ENCODE measurements at regions not wholly inside any gene's neighbourhood (a gene's known extent, or its start where the extent isn't known, plus 50 kb on each side); places are given as distances from the start of the nearest gene placed in this dataset.

GRCh38 chr18:30333310-30333709, 709.2 kb downstream of the DSC3 start:
- no peak for DNase-seq
- ChIA-PET POLR2A (no interaction called here), CTCF (no interaction called here)
- H3K36me3 Mint-ChIP-seq (ENCODE audit: low read depth), result no peaks in the 10 kb centered on the region
- no peaks in the 10 kb centered on the region for H3K4me1 Mint-ChIP-seq
- H3K27me3 Mint-ChIP-seq, result no peaks in the 10 kb centered on the region
- H3K4me3 Mint-ChIP-seq, result no peak overlapping the region
- H3K27ac Mint-ChIP-seq, result no peak overlapping the region
- peaks cover 5% of the 10 kb centered on the region for H3K9me3 Mint-ChIP-seq

- H3K36me3 Mint-ChIP-seq (ENCODE audit: low read depth), result no peaks in the 10 kb centered on the region
- H3K4me3 Mint-ChIP-seq, result no peak overlapping the region
- POLR2A ChIA-PET, result no interaction called here
- H3K27me3 Mint-ChIP-seq, result no peaks in the 10 kb centered on the region
- no peaks in the 10 kb centered on the region for H3K4me1 Mint-ChIP-seq
- DNase-seq, result no peak
- no peak overlapping the region for H3K27ac Mint-ChIP-seq
- CTCF ChIA-PET, result no interaction called here
- H3K9me3 Mint-ChIP-seq, result peaks cover 9% of the 10 kb centered on the region
Observed at GRCh38 chr18:30328839-30329238, 713.7 kb downstream of the DSC3 start.

- DNase-seq, result no peak
- no peak overlapping the region for H3K4me3 Mint-ChIP-seq
- no peaks in the 10 kb centered on the region for H3K4me1 Mint-ChIP-seq
- no peak overlapping the region for H3K27ac Mint-ChIP-seq
- peaks cover 7% of the 10 kb centered on the region for H3K9me3 Mint-ChIP-seq
- H3K27me3 Mint-ChIP-seq, result no peaks in the 10 kb centered on the region
- ChIA-PET CTCF (no interaction called here), POLR2A (no interaction called here)
- H3K36me3 Mint-ChIP-seq (ENCODE audit: low read depth), result no peaks in the 10 kb centered on the region
Observed at GRCh38 chr18:30302181-30302580, 740.4 kb downstream of the DSC3 start.

- peaks cover 6% of the 10 kb centered on the region for H3K9me3 Mint-ChIP-seq
- no peaks in the 10 kb centered on the region for H3K36me3 Mint-ChIP-seq (ENCODE audit: low read depth)
- ChIA-PET CTCF (no interaction called here), POLR2A (no interaction called here)
- no peak overlapping the region for H3K27ac Mint-ChIP-seq
- no peak overlapping the region for H3K4me3 Mint-ChIP-seq
- H3K27me3 Mint-ChIP-seq, result no peaks in the 10 kb centered on the region
- H3K4me1 Mint-ChIP-seq, result no peaks in the 10 kb centered on the region
- DNase-seq, result no peak
Observed at GRCh38 chr18:30298769-30299168, 743.8 kb downstream of the DSC3 start.

- Mint-ChIP-seq H3K9me3 (peaks cover 4% of the 10 kb centered on the region), H3K36me3 (ENCODE audit: low read depth) (no peaks in the 10 kb centered on the region), H3K4me1 (no peaks in the 10 kb centered on the region), H3K27ac (no peak overlapping the region), H3K4me3 (no peak overlapping the region), H3K27me3 (no peaks in the 10 kb centered on the region)
- POLR2A ChIA-PET, result no interaction called here
- CTCF ChIA-PET, result no interaction called here
- no peak for DNase-seq
Observed at GRCh38 chr18:30288662-30289414, 753.7 kb downstream of the DSC3 start.

- Mint-ChIP-seq H3K4me1 (no peaks in the 10 kb centered on the region), H3K27ac (no peak overlapping the region), H3K9me3 (no peaks in the 10 kb centered on the region), H3K36me3 (ENCODE audit: low read depth) (no peaks in the 10 kb centered on the region), H3K4me3 (no peak overlapping the region), H3K27me3 (no peaks in the 10 kb centered on the region)
- ChIA-PET POLR2A (no interaction called here), CTCF (interaction anchor here (0.7 to 0.9 kb wide), 2 partner anchors 9 to 11 kb away, joined by 3 to 5 read pairs; no protein-coding TSS in a partner anchor)
- no peak for DNase-seq
Observed at GRCh38 chr18:30280861-30281470, 761.6 kb downstream of the DSC3 start.

GRCh38 chr18:30280186-30280585, 762.4 kb downstream of the DSC3 start:
- Mint-ChIP-seq H3K27ac (no peak overlapping the region), H3K9me3 (no peaks in the 10 kb centered on the region), H3K27me3 (no peaks in the 10 kb centered on the region), H3K36me3 (ENCODE audit: low read depth) (no peaks in the 10 kb centered on the region), H3K4me3 (no peak overlapping the region), H3K4me1 (no peaks in the 10 kb centered on the region)
- ChIA-PET CTCF (interaction anchor here (0.7 kb wide), 1 partner anchor 12 kb away, joined by 3 read pairs; no protein-coding TSS in a partner anchor), POLR2A (no interaction called here)
- no peak for DNase-seq

GRCh38 chr18:30277676-30278075, 764.9 kb downstream of the DSC3 start:
- Mint-ChIP-seq H3K36me3 (ENCODE audit: low read depth) (no peaks in the 10 kb centered on the region), H3K27me3 (no peaks in the 10 kb centered on the region), H3K4me1 (no peaks in the 10 kb centered on the region), H3K9me3 (no peaks in the 10 kb centered on the region), H3K27ac (no peak overlapping the region), H3K4me3 (no peak overlapping the region)
- CTCF ChIA-PET, result no interaction called here
- POLR2A ChIA-PET, result no interaction called here
- DNase-seq, result no peak

GRCh38 chr18:30271716-30272115, 770.8 kb downstream of the DSC3 start:
- ChIA-PET CTCF (no interaction called here), POLR2A (no interaction called here)
- Mint-ChIP-seq H3K9me3 (peaks cover 6% of the 10 kb centered on the region), H3K36me3 (ENCODE audit: low read depth) (no peaks in the 10 kb centered on the region), H3K4me1 (no peaks in the 10 kb centered on the region), H3K27ac (no peak overlapping the region), H3K27me3 (no peaks in the 10 kb centered on the region), H3K4me3 (no peak overlapping the region)
- no peak for DNase-seq

GRCh38 chr18:30265190-30265589, 777.4 kb downstream of the DSC3 start:
- peaks cover 7% of the 10 kb centered on the region for H3K9me3 Mint-ChIP-seq
- ChIA-PET POLR2A (no interaction called here), CTCF (no interaction called here)
- no peak for DNase-seq
- no peaks in the 10 kb centered on the region for H3K27me3 Mint-ChIP-seq
- no peaks in the 10 kb centered on the region for H3K4me1 Mint-ChIP-seq
- H3K36me3 Mint-ChIP-seq (ENCODE audit: low read depth), result no peaks in the 10 kb centered on the region
- no peak overlapping the region for H3K4me3 Mint-ChIP-seq
- no peak overlapping the region for H3K27ac Mint-ChIP-seq

- no peak overlapping the region for H3K27ac Mint-ChIP-seq
- CTCF ChIA-PET, result no interaction called here
- H3K4me3 Mint-ChIP-seq, result no peak overlapping the region
- no peaks in the 10 kb centered on the region for H3K4me1 Mint-ChIP-seq
- H3K9me3 Mint-ChIP-seq, result peaks cover 9% of the 10 kb centered on the region
- POLR2A ChIA-PET, result no interaction called here
- no peak for DNase-seq
- H3K27me3 Mint-ChIP-seq, result no peaks in the 10 kb centered on the region
- H3K36me3 Mint-ChIP-seq (ENCODE audit: low read depth), result no peaks in the 10 kb centered on the region
Observed at GRCh38 chr18:30254331-30254730, 788.2 kb downstream of the DSC3 start.

- no peak for DNase-seq
- ChIA-PET CTCF (no interaction called here), POLR2A (no interaction called here)
- H3K27me3 Mint-ChIP-seq, result no peaks in the 10 kb centered on the region
- no peak overlapping the region for H3K4me3 Mint-ChIP-seq
- H3K36me3 Mint-ChIP-seq (ENCODE audit: low read depth), result no peaks in the 10 kb centered on the region
- no peaks in the 10 kb centered on the region for H3K4me1 Mint-ChIP-seq
- H3K27ac Mint-ChIP-seq, result no peak overlapping the region
- H3K9me3 Mint-ChIP-seq, result peaks cover 10% of the 10 kb centered on the region
Observed at GRCh38 chr18:30248056-30248455, 794.5 kb downstream of the DSC3 start.

GRCh38 chr18:30245766-30246455, 796.6 kb downstream of the DSC3 start:
- no peaks in the 10 kb centered on the region for H3K4me1 Mint-ChIP-seq
- ChIA-PET CTCF (no interaction called here), POLR2A (no interaction called here)
- H3K36me3 Mint-ChIP-seq (ENCODE audit: low read depth), result no peaks in the 10 kb centered on the region
- peaks cover 10% of the 10 kb centered on the region for H3K9me3 Mint-ChIP-seq
- no peak overlapping the region for H3K27ac Mint-ChIP-seq
- no peaks in the 10 kb centered on the region for H3K27me3 Mint-ChIP-seq
- H3K4me3 Mint-ChIP-seq, result no peak overlapping the region
- no peak for DNase-seq

GRCh38 chr18:30234755-30235154, 807.8 kb downstream of the DSC3 start:
- Mint-ChIP-seq H3K36me3 (ENCODE audit: low read depth) (no peaks in the 10 kb centered on the region), H3K9me3 (peaks cover 3% of the 10 kb centered on the region), H3K27ac (no peak overlapping the region), H3K27me3 (no peaks in the 10 kb centered on the region), H3K4me1 (no peaks in the 10 kb centered on the region), H3K4me3 (no peak overlapping the region)
- CTCF ChIA-PET, result no interaction called here
- no peak for DNase-seq
- POLR2A ChIA-PET, result no interaction called here
